ENCODE measurements at regions not wholly inside any gene's neighbourhood (a gene's known extent, or its start where the extent isn't known, plus 50 kb on each side); places are given as distances from the start of the nearest gene placed in this dataset.

- H2BK12ac ChIP-seq (ENCODE audit: insufficient read length, low read depth, low read length): no peak overlapping the region
- H3K79me2 ChIP-seq (ENCODE audit: insufficient read depth, low read length): no peaks in the 10 kb centered on the region
- WGBS (ENCODE audit: extremely low coverage, insufficient read length, low lambda C conversion rate): no CpG with 5 or more reads among the region's 11 CpGs
- no peak overlapping the region for H3K56ac ChIP-seq (ENCODE audit: insufficient read length, low read depth, low read length)
- no peak overlapping the region for H4K91ac ChIP-seq (ENCODE audit: insufficient read length, low read depth, low read length)
- H2BK5ac ChIP-seq (ENCODE audit: insufficient read length, low read length): no peak overlapping the region
- no peak overlapping the region for H2AK5ac ChIP-seq (ENCODE audit: insufficient read length, low read length)
- no peak overlapping the region for H2BK15ac ChIP-seq (ENCODE audit: low read depth, low read length)
- no peaks in the 10 kb centered on the region for H3K4me1 ChIP-seq (ENCODE audit: insufficient read depth, low read length)
- no peak for DNase-seq
- Mint-ChIP-seq H3K27me3 (ENCODE audit: low read depth) (peaks cover 11% of the 10 kb centered on the region), H3K4me1 (peaks cover 0 to 2% of the 10 kb centered on the region in 2 experiments; a peak in 1 of 4 replicates), H3K4me3 (no peak overlapping the region), H3K27ac (no peak overlapping the region), H3K9me3 (no peaks in the 10 kb centered on the region), H3K36me3 (ENCODE audit: insufficient read depth in 1 of 3, low read depth in 3 of 3) (no peaks in the 10 kb centered on the region)
- TF ChIP-seq CTCF (conservative IDR thresholded peaks at IDR 0.05): no peak
- H3K23ac ChIP-seq (ENCODE audit: insufficient read length, low read depth, low read length): no peak overlapping the region
- H3K14ac ChIP-seq (ENCODE audit: insufficient read depth, low read length): no peak overlapping the region
- no peak overlapping the region for H4K8ac ChIP-seq (replicated peaks; ENCODE audit: insufficient read length, low read depth, low read length)
- H4K5ac ChIP-seq (ENCODE audit: insufficient read length, low read depth, low read length): no peak overlapping the region
- H3K4ac ChIP-seq (ENCODE audit: low read depth, low read length): no peak overlapping the region
- no peaks in the 10 kb centered on the region for H3K9me3 ChIP-seq (ENCODE audit: control insufficient read depth, low read depth, low read length)
- H3T11ph ChIP-seq (ENCODE audit: low read length): no peak overlapping the region
- H3K79me1 ChIP-seq (ENCODE audit: insufficient read depth, low read depth, low read length, poor library complexity, severe bottlenecking): no peaks in the 10 kb centered on the region
- H3K23me2 ChIP-seq (ENCODE audit: insufficient read length, low read depth, low read length, poor library complexity, severe bottlenecking): no peaks in the 10 kb centered on the region
- H2AFZ ChIP-seq (ENCODE audit: low read length): no peak overlapping the region
- no peak overlapping the region for H3K4me2 ChIP-seq (ENCODE audit: insufficient read depth, insufficient read length, low read length)
- no peak overlapping the region for H3K9ac ChIP-seq (ENCODE audit: extremely low read depth, insufficient read length, low read length)
- H2BK120ac ChIP-seq (ENCODE audit: low read depth, low read length, poor library complexity, severe bottlenecking): no peak overlapping the region
- no peaks in the 10 kb centered on the region for H4K20me1 ChIP-seq (ENCODE audit: control insufficient read depth, insufficient read depth, insufficient read length)
- H2BK20ac ChIP-seq (ENCODE audit: low read depth, low read length, poor library complexity, severe bottlenecking): no peak overlapping the region
- H3K27me3 ChIP-seq (ENCODE audit: insufficient read depth, low read length): no peaks in the 10 kb centered on the region
- no peak overlapping the region for H3K27ac ChIP-seq (ENCODE audit: insufficient read length, low read depth, low read length)
- H3K18ac ChIP-seq (ENCODE audit: insufficient read length, low read depth, low read length): no peak overlapping the region
Measured at GRCh38 chr11:15909937-15910598, 446.3 kb downstream of the SOX6 start.

Measured in H9 (cell line).